ENCODE measurements at regions not wholly inside any gene's neighbourhood (a gene's known extent, or its start where the extent isn't known, plus 50 kb on each side); places are given as distances from the start of the nearest gene placed in this dataset.
"Not testable (repeated sequence)": the region's sequence is repeated elsewhere in the genome, so short reads cannot be mapped to it uniquely, and the experiment has no call there.

DNA sequence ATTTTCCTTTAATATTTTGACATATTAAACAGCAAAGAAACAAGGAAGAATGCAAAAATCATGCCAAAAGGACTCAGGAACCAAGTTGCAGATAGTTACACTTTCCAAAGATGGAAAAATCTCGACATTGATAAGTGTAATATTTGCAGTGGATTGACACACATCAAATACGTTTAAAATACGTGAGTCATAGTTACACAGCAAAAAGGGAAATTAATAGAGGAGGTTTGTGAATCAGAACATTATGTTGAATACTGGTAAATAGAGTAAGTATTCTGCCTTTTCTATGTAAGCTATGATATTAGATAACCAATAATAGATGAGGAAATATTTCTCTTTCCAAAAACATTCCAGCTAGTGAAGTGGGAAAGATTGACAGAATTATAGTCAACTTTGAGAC lies 1761.3 kb upstream of the IGFBP7 start:
- DNase-seq, result no peak

DNA sequence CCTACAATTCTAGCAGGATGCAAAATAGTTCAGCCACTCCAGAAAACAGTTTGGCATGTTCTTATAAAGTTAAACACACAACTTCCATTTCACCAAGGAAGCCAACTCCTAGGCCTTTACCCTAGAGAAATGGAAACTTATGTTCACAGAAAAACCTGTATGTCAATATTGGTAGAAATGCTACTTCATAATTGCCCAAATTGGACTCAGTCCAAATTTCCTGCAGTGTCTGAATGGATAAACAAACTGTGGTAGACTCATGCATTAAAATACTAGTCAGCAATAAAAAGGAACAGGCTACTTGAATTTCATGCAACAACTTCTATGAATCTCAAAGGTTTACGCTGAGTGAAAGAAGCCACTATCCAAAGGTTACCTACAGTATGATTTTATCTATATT lies 1738.8 kb upstream of the IGFBP7 start:
- DNase-seq, result no peak

DNA sequence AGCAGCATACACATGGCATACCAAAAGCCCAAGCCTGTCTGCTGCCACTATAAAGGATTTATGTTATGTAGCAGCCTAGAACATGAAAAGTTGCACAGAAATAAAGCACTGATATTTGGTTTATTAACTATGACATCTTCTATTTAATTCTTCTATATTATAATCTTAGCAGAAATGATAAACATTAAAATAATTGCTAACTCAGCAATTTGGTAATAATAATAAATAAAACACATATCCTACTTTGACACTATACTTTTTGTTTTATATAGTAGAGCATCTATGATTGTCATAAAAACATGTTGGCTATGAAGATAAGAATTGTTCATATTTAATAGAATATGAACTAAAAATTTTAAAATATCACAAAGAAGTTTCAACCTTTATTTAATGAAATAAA lies 1733.3 kb upstream of the IGFBP7 start:
- DNase-seq, result no peak

DNA sequence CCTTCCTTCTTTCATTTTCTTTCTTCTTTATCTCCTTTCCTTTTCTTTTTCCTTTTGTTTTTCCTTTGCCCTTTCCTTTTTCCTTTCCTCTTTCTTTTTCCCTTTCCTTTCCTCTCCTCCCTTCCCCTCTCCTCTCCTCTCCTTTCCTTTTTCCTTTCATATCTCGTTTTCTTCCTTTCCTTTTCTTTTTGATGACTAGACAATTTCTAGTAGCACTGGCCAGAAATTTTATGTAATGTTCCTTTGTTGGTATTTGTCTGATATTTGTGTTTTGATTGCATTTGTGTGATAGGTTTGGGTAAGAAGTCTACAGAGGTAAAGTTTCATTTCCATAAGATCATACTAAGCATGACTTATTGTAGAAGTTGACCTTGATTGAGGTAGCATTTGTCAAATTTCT lies 1722.9 kb upstream of the IGFBP7 start:
- DNase-seq, result no peak

DNA sequence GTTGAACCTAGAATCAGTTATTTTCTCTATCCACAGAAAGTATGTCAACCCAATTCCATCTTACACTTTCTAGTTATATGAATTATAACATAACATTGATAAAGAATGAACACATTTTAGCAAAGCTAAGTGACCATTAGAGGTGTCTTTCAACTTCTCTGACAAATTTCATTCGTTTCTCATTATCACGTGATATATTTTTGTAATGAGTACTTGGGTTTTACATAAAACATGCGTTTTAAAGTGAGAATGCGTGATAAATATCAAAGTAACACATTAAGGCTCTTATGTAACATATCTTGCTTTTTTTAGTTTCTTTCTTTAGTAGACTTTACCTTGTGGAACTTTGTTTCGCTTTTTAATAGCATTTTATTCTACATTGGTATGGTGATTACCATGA lies 1715.1 kb upstream of the IGFBP7 start:
- DNase-seq, result no peak

DNA sequence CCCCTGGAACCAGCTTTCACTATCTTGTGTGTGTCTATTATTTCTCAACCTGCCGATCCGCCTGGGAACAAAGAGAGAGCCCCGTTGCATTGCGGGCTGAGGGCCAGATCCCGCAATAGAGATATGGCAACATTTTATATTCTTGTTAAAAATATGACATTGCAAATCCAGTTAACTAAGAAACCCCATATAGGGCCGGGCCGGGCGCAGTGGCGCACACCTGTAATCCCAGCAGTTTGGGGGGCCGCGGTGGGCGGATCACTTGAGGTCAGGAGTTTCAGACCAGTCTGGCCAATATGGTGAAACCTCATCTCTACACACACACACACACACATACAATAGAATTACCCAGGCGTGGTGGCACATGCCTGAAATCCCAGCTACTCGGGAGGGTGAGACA lies 1708.4 kb upstream of the IGFBP7 start:
- not testable (repeated sequence) for DNase-seq

DNA sequence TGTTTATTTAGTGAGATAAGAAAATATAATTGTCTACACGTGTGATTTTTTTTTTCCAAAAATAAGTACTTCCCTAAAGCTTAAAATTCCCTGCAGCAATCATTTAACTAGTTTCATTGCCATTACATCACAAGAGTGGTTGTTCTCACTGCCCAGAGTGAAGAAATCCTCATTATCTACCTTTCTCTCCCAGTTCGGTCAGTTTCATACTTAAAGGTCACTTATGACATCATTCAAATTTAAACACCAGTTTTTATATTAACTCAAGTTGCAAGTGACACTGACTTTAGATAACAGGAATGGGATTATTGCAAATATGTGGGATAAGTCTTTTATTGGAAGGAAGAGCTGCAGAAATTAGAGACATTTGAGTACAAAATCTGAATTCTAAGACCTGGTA lies 1699.8 kb upstream of the IGFBP7 start:
- no peak for DNase-seq

DNA sequence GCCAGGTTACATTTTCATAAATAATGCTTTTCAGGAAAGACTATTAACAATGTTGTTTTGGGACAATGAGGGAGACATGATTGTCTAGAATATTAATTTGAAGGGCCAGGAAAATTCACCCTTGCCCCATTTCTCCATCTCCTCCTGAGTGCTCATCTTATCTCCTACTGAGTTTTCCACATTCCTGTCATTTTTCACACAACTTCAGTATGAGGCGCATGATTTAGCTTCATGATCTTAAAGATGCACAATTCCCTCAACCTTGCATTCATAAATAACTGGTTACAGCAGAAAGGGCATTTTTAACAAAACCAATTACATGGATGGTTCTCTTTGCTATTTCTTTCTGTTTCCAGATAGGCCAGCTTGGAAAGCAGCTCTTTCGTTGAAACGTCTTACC lies 1699.2 kb upstream of the IGFBP7 start:
- DNase-seq, result peak; percentile 9

DNA sequence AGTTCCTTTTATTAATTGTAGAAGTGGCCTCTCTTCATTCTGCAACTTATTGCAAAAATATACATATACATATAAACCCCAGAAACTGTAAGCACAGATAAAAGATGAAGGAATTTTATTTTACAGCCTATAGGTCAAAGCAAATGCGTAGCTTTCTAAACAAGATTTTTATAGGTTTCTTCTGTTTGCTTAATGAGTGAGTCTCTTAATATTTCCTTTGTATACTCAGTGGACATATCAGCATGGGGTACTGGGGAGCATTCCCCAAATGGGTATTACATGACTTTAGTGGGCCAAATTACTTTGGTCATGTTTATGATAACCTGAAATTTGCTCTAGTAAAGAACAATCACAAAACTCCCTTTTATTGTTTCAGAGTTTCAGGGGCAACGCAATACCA lies 1698.6 kb upstream of the IGFBP7 start:
- no peak for DNase-seq

DNA sequence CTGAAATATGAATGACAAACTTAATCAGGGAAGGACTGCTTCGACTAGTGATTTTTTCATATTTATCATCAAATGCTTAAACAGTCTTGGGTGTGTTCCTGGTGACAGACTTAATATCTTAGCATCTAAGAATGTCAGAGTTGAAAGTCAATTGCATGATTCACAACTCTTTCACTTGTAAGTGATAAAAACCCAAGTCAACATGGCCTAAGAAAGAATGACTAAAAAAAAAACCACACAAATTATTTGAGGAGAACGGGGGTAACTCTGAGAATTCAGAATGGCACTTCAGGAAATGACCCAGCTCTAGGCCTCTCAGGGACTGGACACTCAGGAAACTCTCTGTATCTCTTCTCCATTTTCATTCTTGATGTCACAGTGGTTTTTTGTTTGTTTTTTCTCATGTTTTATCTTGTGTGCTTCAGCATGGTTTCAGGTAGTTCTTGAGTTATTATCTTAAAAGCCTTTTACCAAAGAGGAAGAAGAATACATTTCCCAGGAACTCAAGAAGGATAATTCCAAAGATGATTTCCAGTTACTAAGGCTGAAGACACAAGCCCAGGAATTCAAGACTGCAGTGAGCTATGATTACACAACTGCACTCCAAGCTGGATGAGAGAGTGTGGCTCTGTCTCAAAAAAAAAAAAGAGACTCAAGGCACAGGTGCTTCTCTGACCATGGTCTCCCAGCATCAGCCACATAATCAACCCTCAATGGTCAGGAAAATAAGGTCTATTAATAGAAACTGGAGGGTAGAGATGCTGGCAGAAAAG lies 1697.8 kb upstream of the IGFBP7 start:
- peak; percentile 12 for DNase-seq

DNA sequence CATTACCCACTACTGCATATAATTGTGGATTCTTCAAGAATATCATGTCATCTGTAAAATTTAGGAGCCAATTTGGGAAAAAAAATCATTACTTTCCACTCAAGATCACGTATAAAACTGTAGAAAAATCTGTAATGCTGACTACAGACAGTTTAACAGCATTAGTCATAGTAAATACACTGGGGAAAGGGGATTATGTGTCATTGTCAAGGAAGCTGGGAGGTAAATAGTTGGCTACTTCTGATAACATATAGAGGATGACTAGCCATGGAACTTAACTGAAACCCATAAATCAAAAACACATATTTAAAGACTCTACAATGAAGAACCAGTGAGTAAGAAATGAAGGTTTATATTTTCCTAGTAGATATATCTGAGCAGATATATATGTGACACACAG lies 1666.4 kb upstream of the IGFBP7 start:
- peak; percentile 89 for DNase-seq

DNA sequence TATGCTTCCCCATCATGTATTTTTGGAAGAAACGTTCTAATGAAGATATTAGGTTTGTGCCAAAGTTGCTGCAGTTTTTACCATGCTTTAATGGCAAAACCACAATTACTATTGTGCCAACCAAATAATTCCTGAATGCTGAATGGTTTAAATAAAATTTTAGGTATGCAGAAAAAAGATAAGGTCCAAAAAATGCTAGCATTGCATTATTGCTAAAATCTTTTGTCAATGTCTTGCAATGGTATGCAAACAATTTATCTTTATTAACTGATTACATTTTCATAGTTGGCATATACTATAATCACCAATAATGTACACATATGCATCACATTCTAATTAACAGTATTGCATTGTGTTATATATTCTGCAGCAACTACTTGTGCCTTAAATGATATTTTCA lies 1657.4 kb upstream of the IGFBP7 start:
- no peak for DNase-seq

DNA sequence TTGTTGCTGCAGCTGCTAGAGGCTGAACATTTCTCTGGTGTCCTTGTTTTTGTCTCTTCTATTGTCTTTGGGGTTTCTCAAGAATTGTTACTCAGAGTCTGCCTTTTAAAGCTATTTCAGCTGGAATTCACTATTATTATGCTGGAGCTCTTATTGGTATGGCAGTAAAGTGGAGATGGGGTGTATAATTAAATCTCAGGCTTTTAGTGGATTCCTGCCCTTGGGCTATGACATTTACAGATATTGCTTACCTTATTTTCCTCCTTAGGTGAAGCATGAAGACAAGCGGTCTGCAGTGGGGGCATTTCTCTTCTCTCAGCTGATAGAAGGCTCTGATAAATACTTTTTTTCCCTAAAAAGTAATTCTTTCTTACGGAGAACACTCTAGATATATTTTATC lies 1656.6 kb upstream of the IGFBP7 start:
- DNase-seq, result no peak

DNA sequence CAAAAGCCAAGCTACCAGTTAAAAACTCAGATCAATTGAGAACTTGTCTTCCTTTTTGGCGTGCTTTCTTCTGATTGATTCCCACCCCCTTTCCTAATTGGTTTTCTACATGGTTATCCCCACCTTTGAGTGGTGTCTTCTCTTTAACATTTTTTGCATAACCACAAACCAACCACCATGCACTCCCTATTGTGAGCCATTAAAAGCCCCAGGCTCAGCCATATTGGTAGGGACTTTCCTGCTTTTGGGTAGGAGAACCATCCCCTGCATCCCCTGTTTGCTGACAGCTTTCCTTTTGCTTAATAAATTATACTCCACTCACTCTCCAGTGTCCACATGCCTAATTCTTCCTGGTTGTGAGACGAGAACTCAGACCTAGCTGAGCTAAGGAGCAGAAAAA lies 1651.4 kb upstream of the IGFBP7 start:
- no peak for DNase-seq

DNA sequence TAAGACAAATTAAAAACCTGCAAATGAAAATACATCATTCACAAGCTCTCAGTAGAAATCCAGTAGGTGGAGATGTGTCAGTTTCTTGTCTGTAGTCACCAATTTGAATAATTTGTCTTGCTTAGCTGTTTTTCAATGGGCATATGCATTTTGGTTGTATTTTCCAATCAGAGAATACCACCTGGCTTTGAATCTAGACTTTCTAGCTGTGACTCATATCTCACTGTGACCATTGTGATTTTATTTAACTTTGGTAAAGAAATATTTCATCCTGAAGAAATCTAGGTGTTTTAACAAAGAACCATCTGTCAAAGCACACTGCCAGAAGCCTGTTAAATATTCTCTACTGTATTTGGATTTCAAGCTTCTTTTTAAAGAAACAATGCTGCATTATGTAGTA lies 1650.6 kb upstream of the IGFBP7 start:
- no peak for DNase-seq

DNA sequence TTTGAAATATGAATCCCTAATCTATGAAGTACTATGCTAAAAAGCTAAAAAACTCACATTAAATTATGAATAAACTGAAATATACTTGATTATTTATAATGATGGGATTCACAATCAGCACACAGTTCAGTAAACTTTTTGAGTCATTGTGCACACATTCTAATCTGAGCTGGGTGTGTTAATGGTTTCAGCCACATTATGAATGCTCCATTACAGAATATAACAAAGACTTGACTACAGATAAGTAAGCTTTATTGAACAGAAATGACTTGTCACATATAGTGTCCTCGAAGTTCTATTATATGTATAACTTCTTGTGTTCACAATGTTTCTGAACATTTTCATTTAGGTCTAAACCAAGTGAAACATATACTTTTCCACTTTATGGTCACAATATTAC lies 1649.9 kb upstream of the IGFBP7 start:
- no peak for DNase-seq

DNA sequence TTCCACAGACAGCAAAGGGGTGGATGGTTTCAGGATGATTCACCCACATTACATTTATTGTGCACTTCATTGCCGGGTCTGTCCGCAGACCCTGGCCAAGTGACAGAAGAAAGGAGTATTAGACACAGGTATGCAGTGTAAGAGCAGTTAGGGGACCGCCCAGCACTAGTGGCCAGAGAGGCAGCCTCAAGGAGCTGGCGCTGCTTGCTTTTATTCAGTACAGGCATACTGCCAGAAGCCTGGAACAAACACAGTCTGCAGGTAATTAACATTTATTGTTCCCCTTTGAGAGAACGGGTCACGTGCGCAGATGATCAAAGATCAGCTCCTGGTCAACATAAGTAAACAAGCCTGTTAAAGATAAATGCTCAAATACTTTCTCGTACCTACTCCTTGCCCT lies 1639.0 kb upstream of the IGFBP7 start:
- DNase-seq, result no peak

DNA sequence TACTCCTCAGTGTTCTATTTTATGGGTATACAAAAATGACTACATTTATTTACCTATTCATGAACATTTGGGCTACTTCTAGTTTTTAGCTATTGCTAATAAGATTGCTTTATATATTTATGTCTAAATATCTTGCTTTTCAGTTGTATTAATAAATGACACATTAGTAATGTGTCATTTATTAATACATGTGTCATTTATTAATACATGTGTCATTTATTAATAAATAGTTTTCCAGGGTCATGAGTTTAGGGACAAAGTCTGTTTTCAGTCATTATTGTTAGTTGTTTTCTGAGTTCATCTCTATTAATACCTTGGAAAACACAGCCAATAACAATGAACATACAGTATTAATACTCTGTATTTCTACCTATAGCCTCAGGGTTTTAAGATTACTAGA lies 1630.7 kb upstream of the IGFBP7 start:
- no peak for DNase-seq

DNA sequence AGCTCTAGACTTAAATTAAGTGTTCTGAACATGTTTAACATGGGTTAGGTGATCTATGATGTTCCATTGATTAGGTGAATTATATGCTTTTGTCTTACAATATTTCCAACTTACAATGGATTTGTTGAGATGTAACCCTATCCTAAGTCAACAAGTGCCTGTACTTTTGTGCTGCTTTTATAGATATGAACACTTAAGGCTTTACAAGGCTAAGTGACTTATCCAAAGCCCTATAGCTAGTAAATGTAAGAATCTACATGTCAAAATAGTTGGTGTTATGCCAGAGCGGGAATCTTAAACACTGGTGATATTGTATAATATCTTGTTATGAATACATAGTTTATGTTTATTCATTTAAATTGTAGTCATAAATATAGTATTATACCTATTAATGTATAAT lies 1629.1 kb upstream of the IGFBP7 start:
- no peak for DNase-seq

DNA sequence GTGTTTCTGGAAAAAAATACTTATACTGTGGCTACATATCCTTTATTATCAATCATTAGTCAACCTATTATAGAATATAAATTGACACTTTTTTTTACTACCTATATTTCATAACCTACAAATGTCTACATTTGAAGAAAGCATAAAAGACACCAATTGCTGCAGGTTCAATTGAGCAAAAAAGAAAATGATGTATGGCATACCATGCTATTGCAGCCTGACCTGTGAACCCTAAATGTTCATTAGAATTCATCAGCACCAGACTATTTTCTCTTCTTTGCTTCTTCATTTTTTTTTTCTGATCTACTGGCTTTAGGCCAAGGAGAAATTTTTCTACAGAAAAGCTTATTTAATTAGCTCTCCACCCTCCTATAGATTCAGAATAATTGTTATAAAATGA lies 1628.2 kb upstream of the IGFBP7 start:
- DNase-seq, result no peak

DNA sequence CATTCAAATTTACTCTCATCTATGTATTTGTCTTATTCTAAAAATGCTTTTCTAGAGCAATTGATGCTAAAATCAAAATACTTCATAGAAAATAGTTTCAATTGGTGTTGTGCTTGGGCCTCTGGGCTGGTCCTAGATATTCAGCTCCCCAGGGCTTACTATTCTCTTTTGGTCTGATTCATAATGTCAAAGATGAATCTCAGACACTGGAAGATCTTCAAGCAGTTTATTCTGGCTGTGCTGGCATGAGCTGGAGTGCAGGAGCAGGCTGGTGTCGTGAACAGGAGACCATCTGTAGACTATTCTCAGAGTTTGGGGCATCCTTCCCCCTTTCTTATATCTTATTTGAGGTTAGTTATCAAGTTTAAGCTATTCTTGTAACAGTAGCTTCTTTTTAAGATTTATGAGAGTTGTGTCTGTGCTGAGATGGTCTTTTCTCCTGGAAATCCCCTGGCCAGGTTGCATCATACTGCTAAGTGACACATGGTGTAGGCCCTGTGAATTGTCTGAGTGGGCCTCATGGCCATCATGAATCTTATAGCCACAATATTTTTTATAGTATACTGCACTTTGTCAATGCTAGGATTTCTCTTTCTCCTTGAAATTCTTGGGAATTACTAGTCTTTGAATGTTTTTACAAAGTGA lies 1624.0 kb upstream of the IGFBP7 start:
- peak; percentile 41 for DNase-seq

DNA sequence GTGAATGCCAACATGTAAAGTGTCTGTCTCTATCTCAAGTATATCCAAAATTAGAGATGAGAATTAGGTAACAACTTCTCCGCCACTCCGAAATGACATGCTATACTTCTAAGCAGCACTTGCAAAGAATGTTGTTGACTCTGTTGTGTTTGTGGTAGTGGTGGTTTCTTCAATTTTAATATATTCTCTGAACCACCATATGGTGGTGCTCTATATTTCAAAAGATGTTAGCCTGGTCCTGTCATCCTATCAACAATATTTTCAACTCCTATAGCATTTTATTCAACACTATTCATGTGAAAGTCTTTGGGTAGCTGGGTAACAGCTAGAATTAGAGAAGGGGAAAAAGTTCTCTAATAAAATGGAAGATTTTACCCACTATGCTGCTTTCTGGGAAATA lies 1622.8 kb upstream of the IGFBP7 start:
- peak; percentile 5 for DNase-seq

DNA sequence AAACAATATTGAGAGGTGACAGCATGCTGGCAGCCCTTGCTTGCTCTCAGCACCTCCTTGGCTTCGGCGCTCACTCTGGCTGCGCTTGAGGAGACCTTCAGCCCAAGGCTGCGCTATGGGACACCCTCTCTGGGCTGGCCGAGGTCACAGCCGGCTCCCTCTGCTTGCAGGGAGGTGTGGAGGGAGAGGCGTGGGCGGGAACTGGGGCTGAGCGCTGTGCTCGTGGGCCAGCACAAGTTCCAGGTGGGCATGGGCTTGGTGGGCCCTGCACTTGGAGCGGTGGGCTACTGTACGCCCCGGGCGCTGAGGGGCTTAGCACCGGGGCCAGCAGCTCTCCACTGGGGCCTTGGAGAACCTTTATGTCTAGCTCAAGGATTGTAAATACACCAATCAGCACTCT lies 1613.8 kb upstream of the IGFBP7 start:
- DNase-seq, result no peak

DNA sequence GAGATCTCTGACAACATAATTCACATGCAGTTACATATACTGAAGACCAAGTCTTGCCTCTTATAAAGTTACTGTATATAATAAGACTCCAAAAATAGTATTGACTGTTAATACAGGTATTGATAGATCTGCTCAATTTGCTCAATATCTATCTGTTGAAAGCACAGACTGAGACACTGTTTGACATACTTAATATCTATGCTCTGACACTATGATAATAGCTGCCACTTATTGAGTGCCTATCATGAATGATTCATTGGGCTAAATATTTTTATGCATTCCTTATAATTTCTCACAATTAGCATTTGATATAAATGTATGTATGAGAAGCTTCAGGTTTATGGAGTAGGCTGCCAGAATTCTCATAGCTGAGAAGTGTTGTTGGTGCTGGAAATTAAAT lies 1600.9 kb upstream of the IGFBP7 start:
- DNase-seq, result no peak

DNA sequence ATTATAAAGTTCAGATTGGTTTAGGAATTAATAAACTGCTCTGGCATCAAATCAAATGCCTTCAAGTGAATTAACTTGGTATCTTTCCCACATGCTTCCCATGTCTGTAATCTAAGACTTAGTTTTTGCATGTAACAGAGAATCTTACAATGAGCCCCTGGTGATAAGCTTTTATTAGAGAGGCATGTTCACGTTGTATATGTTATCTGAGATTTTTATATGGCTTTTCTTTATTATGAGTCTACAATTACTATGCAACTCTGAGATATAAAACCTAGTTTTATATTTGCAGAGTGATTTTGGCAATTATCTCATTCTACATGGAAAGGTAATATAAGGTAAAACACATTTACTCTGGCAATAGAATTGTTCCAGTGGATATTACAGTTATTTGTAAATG lies 1578.4 kb upstream of the IGFBP7 start:
- no peak for DNase-seq
